ENCODE measurements at regions not wholly inside any gene's neighbourhood (a gene's known extent, or its start where the extent isn't known, plus 50 kb on each side); places are given as distances from the start of the nearest gene placed in this dataset.

DNA sequence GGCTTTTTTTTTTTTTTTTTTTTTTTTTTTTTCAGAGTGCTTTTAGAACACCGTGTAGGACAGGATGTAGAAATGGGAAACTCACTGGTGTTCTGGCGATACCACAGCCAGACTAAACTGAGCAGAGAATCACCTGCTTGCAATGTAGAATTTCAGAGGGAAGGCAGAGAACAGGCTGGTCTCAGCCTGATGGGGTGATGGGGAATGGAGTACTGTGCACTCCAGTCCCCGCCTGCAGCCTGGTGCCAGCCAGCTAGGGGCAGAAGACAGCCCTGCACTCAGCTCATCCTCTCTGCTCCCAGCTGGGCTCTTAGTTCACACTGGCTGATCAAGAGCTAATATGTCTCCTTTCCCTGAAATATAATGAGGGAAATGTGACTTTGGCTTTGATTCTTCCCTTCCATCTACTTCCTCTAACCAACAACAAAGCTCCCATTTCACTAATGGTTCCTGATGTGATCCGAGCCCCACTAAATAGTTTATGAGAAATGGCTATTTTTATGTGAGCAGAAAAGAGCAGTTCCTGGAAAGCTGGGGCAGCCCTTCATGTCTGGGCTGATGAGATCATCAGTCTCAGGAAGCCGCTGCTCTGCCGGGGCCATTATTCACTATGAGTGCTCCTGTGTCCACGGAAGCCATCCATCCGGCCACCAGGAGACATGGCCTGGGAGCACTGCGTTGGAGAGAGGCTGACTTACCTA, 209.7 kb downstream of the GADD45G start:
- Histone ChIP-seq H4K91ac (ENCODE audit: low read depth, low read length) (peak overlapping the region; percentile 50), H4K8ac (ENCODE audit: low read depth, low read length) (peak overlapping the region; percentile 10), H3K36me3 (ENCODE audit: control insufficient read depth in 1 of 2, insufficient read depth in 2 of 2, low read length in 2 of 2) (no peaks in the 10 kb centered on the region), H3K18ac (ENCODE audit: low read length) (no peak overlapping the region), H3K23ac (ENCODE audit: low read length) (no peak overlapping the region), H3K27ac (ENCODE audit: low read depth, low read length) (no peak overlapping the region), H3K27me3 (ENCODE audit: insufficient read depth, low read length) (no peaks in the 10 kb centered on the region), H3K4me3 (ENCODE audit: low read depth, low read length) (no peak overlapping the region), H3K9ac (ENCODE audit: low read length) (no peak overlapping the region), H2BK120ac (ENCODE audit: insufficient read depth, low read length, poor library complexity) (no peak overlapping the region), H2AK5ac (ENCODE audit: low read length) (no peak overlapping the region), H3K14ac (ENCODE audit: low read length) (no peak overlapping the region), H3K79me2 (ENCODE audit: control insufficient read depth, insufficient read depth, low read length, poor library complexity) (no peaks in the 10 kb centered on the region), H3K79me1 (ENCODE audit: low read length) (peaks cover 8% of the 10 kb centered on the region), H2AFZ (ENCODE audit: insufficient read depth, low read length, poor library complexity) (no peak overlapping the region), H3K4ac (ENCODE audit: low read depth, low read length) (peak overlapping the region; percentile 15), H3K9me3 (ENCODE audit: insufficient read depth, low read depth, low read length) (no peaks in the 10 kb centered on the region), H2BK5ac (ENCODE audit: low read depth, low read length, poor library complexity) (no peak overlapping the region), H2BK12ac (ENCODE audit: low read length) (peak overlapping the region; percentile 81), H3K4me2 (ENCODE audit: low read length) (no peak overlapping the region), H3K4me1 (ENCODE audit: control insufficient read depth in 1 of 2, insufficient read depth in 2 of 2, low read length in 2 of 2) (peaks cover 3 to 11% of the 10 kb centered on the region in 2 experiments), H4K12ac (ENCODE audit: low read depth, low read length) (no peak overlapping the region)
- peak in 1 of 2 donors; percentile 24 for DNase-seq
- WGBS (ENCODE audit: extremely low coverage, insufficient coverage, insufficient read length), result no CpG with 5 or more reads among the region's 9 CpGs

DNA sequence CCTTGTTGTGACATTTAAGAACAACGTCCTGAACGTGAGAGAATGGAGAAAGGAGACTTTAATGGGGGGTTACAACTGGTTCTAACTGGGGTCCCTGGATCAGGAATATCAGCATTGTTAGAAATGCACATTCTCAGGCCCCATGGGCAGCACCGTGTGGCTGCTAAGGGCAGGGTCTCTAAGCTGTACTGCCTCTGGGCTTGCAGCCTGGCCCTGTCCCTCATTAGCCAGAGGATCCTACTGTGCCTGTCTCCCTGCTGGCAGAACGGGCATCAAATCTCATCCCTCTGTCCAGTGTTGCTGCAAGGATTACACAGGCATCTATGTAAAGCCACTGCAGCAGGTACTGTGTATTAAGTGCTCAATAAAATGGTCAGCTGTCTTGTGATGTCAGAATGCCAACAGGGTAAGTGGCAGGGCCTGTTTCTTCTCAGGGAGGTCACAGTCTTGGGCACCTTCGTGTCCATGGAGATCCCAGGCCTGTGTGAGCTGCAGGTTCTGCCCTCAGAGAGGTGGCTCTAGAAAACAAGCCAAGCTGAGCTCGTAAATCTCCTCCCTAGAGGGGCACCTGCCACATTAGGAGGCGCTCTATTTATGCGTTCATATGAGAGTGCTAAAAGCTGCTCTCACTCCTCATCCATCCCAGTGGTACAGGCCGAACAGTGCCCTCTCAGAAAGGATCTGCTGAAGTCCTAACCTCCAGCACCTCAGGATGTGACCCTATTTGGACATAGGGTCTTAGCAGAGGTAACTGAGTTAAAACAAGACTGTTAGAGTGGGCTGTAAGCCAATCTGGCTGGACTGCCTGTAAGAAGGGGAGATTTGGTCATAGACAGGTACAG, 210.5 kb downstream of the GADD45G start:
- Histone ChIP-seq H2BK5ac (ENCODE audit: low read depth, low read length, poor library complexity) (no peak overlapping the region), H2BK12ac (ENCODE audit: low read length) (peak overlapping the region; percentile 13), H3K9ac (ENCODE audit: low read length) (no peak overlapping the region), H3K23ac (ENCODE audit: low read length) (no peak overlapping the region), H3K14ac (ENCODE audit: low read length) (no peak overlapping the region), H3K4me1 (ENCODE audit: control insufficient read depth in 1 of 2, insufficient read depth in 2 of 2, low read length in 2 of 2) (peaks cover 3 to 9% of the 10 kb centered on the region in 2 experiments), H4K12ac (ENCODE audit: low read depth, low read length) (no peak overlapping the region), H4K91ac (ENCODE audit: low read depth, low read length) (peak overlapping the region; percentile 17), H3K4me3 (ENCODE audit: low read depth, low read length) (no peak overlapping the region), H3K27ac (ENCODE audit: low read depth, low read length) (no peak overlapping the region), H4K8ac (ENCODE audit: low read depth, low read length) (peak overlapping the region; percentile 10), H3K79me2 (ENCODE audit: control insufficient read depth, insufficient read depth, low read length, poor library complexity) (no peaks in the 10 kb centered on the region), H3K36me3 (ENCODE audit: control insufficient read depth in 1 of 2, insufficient read depth in 2 of 2, low read length in 2 of 2) (no peaks in the 10 kb centered on the region), H3K9me3 (ENCODE audit: insufficient read depth, low read depth, low read length) (no peaks in the 10 kb centered on the region), H3K4me2 (ENCODE audit: low read length) (no peak overlapping the region), H2AK5ac (ENCODE audit: low read length) (peak overlapping the region; percentile 42), H3K18ac (ENCODE audit: low read length) (peak overlapping the region; percentile 22), H2AFZ (ENCODE audit: insufficient read depth, low read length, poor library complexity) (no peak overlapping the region), H3K79me1 (ENCODE audit: low read length) (peaks cover 6% of the 10 kb centered on the region), H2BK120ac (ENCODE audit: insufficient read depth, low read length, poor library complexity) (no peak overlapping the region), H3K4ac (ENCODE audit: low read depth, low read length) (no peak overlapping the region), H3K27me3 (ENCODE audit: insufficient read depth, low read length) (no peaks in the 10 kb centered on the region)
- no CpG with 5 or more reads among the region's 9 CpGs for WGBS (ENCODE audit: extremely low coverage, insufficient coverage, insufficient read length)
- no peak for DNase-seq

DNA sequence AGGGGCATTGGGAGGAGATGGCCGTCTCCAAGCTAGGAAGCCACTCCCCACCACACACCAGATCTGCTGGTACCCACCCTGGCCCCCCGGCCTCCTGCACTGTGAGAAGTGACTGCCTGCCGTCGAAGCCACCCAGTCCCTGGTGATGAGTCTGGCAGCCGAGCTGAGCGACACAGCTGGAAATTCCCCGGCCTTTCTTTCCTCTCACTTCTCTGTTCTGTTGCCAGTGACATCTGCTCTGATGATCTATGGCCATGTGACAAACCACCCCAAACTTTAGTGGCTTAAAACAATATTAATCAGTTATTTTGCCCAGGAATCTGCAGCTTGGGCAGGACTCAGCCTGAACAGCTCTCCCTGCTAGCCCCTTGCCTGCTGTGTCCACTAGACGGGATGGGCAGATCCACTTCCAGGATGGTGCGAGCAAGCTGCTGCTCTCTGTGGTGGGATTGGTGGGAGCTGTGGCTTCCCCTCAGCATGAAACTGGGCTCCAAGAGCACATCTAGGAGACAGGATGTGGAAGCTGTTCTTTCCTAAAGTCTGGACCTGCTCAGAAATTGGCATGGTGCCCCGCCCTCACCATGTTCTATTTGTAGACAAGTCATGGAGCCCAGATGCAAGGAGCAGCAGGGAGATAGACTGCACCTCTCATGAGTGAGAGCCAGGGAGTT, 211.2 kb downstream of the GADD45G start:
- WGBS (ENCODE audit: extremely low coverage, insufficient coverage, insufficient read length), result no CpG with 5 or more reads among the region's 10 CpGs
- no peak overlapping the region for H3K14ac ChIP-seq (ENCODE audit: low read length)
- H3K18ac ChIP-seq (ENCODE audit: low read length), result no peak overlapping the region
- no peak overlapping the region for H4K12ac ChIP-seq (ENCODE audit: low read depth, low read length)
- DNase-seq, result peak in 1 of 2 donors; percentile 27
- no peak overlapping the region for H4K8ac ChIP-seq (ENCODE audit: low read depth, low read length)
- H2BK12ac ChIP-seq (ENCODE audit: low read length), result peak overlapping the region; percentile 17
- no peak overlapping the region for H3K9ac ChIP-seq (ENCODE audit: low read length)
- H3K79me1 ChIP-seq (ENCODE audit: low read length), result peaks cover 6% of the 10 kb centered on the region
- no peak overlapping the region for H3K27ac ChIP-seq (ENCODE audit: low read depth, low read length)
- no peak overlapping the region for H3K4ac ChIP-seq (ENCODE audit: low read depth, low read length)
- H3K23ac ChIP-seq (ENCODE audit: low read length), result no peak overlapping the region
- H3K36me3 ChIP-seq (ENCODE audit: control insufficient read depth in 1 of 2, insufficient read depth in 2 of 2, low read length in 2 of 2), result no peaks in the 10 kb centered on the region
- no peaks in the 10 kb centered on the region for H3K79me2 ChIP-seq (ENCODE audit: control insufficient read depth, insufficient read depth, low read length, poor library complexity)
- no peaks in the 10 kb centered on the region for H3K27me3 ChIP-seq (ENCODE audit: insufficient read depth, low read length)
- peaks cover 3 to 13% of the 10 kb centered on the region in 2 experiments for H3K4me1 ChIP-seq (ENCODE audit: control insufficient read depth in 1 of 2, insufficient read depth in 2 of 2, low read length in 2 of 2)
- no peak overlapping the region for H2BK5ac ChIP-seq (ENCODE audit: low read depth, low read length, poor library complexity)
- no peak overlapping the region for H2BK120ac ChIP-seq (ENCODE audit: insufficient read depth, low read length, poor library complexity)
- no peak overlapping the region for H3K4me3 ChIP-seq (ENCODE audit: low read depth, low read length)
- no peak overlapping the region for H3K4me2 ChIP-seq (ENCODE audit: low read length)
- H2AK5ac ChIP-seq (ENCODE audit: low read length), result peak overlapping the region; percentile 43
- no peak overlapping the region for H2AFZ ChIP-seq (ENCODE audit: insufficient read depth, low read length, poor library complexity)
- H4K91ac ChIP-seq (ENCODE audit: low read depth, low read length), result no peak overlapping the region
- H3K9me3 ChIP-seq (ENCODE audit: insufficient read depth, low read depth, low read length), result no peaks in the 10 kb centered on the region

DNA sequence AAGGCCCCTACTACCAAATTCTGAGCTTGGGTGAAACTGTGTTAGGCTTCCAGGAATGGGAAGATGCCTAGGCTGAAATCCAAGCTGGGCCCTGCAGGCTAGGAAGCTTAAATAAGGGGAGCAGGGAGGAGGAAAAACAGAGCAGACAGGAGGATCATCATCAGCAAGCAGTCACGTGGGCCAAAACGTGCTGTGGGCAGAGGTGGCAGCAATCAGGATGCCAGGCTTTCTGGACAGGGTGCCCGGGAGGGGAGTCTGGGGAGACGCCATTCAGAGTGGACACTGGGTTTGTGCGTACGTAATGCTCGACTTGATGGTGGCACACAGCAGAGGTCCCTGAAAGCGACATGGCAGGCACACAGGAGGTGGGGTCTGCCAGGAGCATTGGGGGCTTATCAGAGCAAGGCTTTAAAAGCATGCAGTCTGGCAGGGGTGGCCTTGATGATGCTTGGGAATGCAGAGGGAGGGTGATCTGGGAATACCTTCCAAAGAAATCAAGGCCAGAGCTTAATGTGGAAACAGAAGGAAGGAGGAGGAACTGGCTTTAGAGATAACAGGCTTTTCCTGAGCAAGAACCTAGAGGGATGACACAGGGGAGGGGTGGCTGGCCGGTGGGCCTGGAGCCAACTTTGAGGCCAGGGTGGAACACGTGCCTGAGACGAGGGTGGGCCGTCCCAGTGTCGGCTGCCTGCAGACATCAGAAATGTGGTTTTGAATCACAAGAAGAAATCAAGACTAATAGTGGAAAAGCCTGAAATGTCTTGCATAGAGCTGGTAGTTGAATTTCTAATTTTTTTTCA, 212.5 kb downstream of the GADD45G start:
- no peaks in the 10 kb centered on the region for H3K36me3 ChIP-seq (ENCODE audit: control insufficient read depth in 1 of 2, insufficient read depth in 2 of 2, low read length in 2 of 2)
- H3K4ac ChIP-seq (ENCODE audit: low read depth, low read length), result no peak overlapping the region
- H3K9ac ChIP-seq (ENCODE audit: low read length), result peak overlapping the region; percentile 35
- H3K79me2 ChIP-seq (ENCODE audit: control insufficient read depth, insufficient read depth, low read length, poor library complexity), result no peaks in the 10 kb centered on the region
- no peak overlapping the region for H2BK120ac ChIP-seq (ENCODE audit: insufficient read depth, low read length, poor library complexity)
- no peak overlapping the region for H4K8ac ChIP-seq (ENCODE audit: low read depth, low read length)
- no CpG with 5 or more reads among the region's 13 CpGs for WGBS (ENCODE audit: extremely low coverage, insufficient coverage, insufficient read length)
- H3K27me3 ChIP-seq (ENCODE audit: insufficient read depth, low read length), result no peaks in the 10 kb centered on the region
- no peak overlapping the region for H2BK12ac ChIP-seq (ENCODE audit: low read length)
- no peak overlapping the region for H4K12ac ChIP-seq (ENCODE audit: low read depth, low read length)
- no peak overlapping the region for H3K4me2 ChIP-seq (ENCODE audit: low read length)
- H2BK5ac ChIP-seq (ENCODE audit: low read depth, low read length, poor library complexity), result no peak overlapping the region
- H3K79me1 ChIP-seq (ENCODE audit: low read length), result peaks cover 6% of the 10 kb centered on the region
- H3K27ac ChIP-seq (ENCODE audit: low read depth, low read length), result no peak overlapping the region
- no peak overlapping the region for H2AFZ ChIP-seq (ENCODE audit: insufficient read depth, low read length, poor library complexity)
- no peak overlapping the region for H3K14ac ChIP-seq (ENCODE audit: low read length)
- peaks cover 2% of the 10 kb centered on the region for H3K9me3 ChIP-seq (ENCODE audit: insufficient read depth, low read depth, low read length)
- H3K4me3 ChIP-seq (ENCODE audit: low read depth, low read length), result no peak overlapping the region
- H3K23ac ChIP-seq (ENCODE audit: low read length), result no peak overlapping the region
- peaks cover 3 to 15% of the 10 kb centered on the region in 2 experiments for H3K4me1 ChIP-seq (ENCODE audit: control insufficient read depth in 1 of 2, insufficient read depth in 2 of 2, low read length in 2 of 2)
- H4K91ac ChIP-seq (ENCODE audit: low read depth, low read length), result no peak overlapping the region
- DNase-seq, result no peak
- H2AK5ac ChIP-seq (ENCODE audit: low read length), result no peak overlapping the region
- no peak overlapping the region for H3K18ac ChIP-seq (ENCODE audit: low read length)
